PC-9 (cell line): ENCODE measurements at regions not wholly inside any gene's neighbourhood (a gene's known extent, or its start where the extent isn't known, plus 50 kb on each side); places are given as distances from the start of the nearest gene placed in this dataset.

ENCODE experiments used
- CTCF ChIP-seq: fragments of 200-600 bp; sonication (generic); conservative IDR thresholded peaks from 2 replicates; pipeline ENCODE4 v1.6.1; 2017; ENCODE audit warnings: mixed run types, antibody characterized with exemption, mild to moderate bottlenecking, moderate library complexity
- EZH2 ChIP-seq: fragments of 200-600 bp; sonication (generic); IDR thresholded peaks from 2 replicates; pipeline ENCODE4 v1.8.0; 2017; ENCODE audit warnings: antibody characterized with exemption, low read depth

GRCh38 chr9:26221290-26221689 is 543.0 kb upstream of the TUSC1 start:
- TF ChIP-seq CTCF (no peak), EZH2 (no peak)
